GM12872 (cell line): ENCODE measurements at regions not wholly inside any gene's neighbourhood (a gene's known extent, or its start where the extent isn't known, plus 50 kb on each side); places are given as distances from the start of the nearest gene placed in this dataset.

Experiments
- TF ChIP-seq, protein P1 (sequence below): IDR thresholded peaks from 3 replicates; pipeline ENCODE4 v1.5.1; 2011; ENCODE audit warnings: low read depth, mild to moderate bottlenecking, low read length, moderate library complexity; ENCODE audit not compliant: insufficient read depth

GRCh38 chr6:15977050-15977449 lies 151.8 kb upstream of the MYLIP start:
- TF ChIP-seq, protein P1, sequence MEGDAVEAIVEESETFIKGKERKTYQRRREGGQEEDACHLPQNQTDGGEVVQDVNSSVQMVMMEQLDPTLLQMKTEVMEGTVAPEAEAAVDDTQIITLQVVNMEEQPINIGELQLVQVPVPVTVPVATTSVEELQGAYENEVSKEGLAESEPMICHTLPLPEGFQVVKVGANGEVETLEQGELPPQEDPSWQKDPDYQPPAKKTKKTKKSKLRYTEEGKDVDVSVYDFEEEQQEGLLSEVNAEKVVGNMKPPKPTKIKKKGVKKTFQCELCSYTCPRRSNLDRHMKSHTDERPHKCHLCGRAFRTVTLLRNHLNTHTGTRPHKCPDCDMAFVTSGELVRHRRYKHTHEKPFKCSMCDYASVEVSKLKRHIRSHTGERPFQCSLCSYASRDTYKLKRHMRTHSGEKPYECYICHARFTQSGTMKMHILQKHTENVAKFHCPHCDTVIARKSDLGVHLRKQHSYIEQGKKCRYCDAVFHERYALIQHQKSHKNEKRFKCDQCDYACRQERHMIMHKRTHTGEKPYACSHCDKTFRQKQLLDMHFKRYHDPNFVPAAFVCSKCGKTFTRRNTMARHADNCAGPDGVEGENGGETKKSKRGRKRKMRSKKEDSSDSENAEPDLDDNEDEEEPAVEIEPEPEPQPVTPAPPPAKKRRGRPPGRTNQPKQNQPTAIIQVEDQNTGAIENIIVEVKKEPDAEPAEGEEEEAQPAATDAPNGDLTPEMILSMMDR, result no peak

DNA sequence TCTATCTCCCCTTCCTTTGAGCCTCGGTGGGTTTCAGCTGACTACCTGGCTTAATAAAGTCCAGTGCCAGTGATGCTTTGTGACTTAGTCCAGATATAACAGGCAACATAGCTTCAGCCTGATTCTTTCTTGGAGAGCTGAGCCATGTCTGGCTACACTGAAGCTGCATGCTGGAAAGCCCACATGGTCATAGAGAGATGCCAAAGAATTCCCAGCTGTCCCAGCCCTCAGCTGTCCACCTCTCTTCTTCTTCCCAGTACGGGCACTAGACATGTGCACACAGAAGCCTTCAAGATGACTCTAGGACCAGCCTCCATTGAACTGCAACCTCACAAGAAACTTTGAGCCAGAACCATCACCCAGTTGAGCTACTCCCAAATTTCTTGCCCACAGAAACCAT lies 154.1 kb upstream of the MYLIP start:
- TF ChIP-seq, protein P1, result no peak

DNA sequence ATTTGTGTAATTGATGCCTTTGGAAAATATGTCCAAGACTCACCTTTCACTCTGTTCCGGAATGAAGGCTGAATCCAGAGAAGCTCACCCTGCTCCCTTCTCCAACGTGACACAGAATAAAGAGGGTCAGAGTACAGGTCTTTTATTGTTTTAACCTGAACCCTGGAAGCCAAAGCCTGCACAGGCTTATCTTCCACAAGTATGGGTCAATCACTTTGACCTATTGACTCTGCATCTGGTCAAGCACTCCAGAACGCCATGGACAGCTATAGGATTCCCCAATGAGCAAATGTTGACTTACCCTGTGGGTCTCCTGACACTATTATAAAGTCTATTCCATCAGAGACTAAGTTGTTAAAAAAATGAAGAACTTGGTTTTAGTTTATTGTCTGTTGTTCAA lies 158.4 kb upstream of the MYLIP start:
- TF ChIP-seq, protein P1, result no peak

DNA sequence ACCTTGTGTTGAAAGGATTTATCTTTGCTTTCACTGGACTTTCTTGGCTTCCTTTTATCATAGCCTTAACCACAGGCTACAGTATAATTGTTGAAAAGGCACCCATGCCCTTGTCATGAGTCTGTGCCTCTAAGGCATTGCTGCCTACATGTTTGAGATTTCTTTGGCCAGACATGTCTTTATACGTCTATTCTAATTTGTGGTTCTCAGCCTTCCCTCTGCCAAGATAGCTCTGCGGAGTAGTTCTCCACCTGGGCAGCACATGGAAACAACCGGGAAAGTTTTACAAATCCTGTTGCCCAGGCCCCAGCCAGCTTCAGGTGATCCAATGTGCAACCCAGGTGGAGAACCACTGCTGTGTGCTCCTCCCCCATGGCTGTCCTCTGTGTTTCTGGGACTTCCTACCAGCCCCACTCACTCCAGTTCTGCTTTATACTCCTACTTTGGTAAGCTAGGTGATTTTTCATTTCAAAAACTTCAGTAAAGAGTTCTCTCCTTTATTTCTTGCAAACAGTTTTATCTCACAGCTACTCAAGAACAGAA lies 159.6 kb upstream of the MYLIP start:
- TF ChIP-seq, protein P1, result no peak

DNA sequence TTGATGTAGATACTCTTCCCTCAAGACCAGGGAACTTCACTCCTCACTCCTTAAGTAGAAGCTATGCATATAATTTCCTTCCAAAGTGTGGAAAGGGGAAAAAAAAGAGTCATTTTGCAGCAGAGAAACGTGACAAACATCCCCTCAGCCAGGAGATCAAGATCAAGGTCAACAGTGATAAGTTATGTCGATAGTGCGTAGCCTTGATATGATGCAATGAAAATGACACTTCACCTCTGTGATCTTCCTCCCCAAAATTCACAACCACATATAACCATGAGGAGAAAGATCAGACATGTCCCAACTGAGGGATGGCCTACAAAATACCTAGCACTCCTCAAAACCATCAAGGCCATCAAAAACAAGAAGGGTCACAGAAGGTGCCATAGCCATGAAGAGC lies 160.4 kb upstream of the MYLIP start:
- TF ChIP-seq, protein P1, result no peak

DNA sequence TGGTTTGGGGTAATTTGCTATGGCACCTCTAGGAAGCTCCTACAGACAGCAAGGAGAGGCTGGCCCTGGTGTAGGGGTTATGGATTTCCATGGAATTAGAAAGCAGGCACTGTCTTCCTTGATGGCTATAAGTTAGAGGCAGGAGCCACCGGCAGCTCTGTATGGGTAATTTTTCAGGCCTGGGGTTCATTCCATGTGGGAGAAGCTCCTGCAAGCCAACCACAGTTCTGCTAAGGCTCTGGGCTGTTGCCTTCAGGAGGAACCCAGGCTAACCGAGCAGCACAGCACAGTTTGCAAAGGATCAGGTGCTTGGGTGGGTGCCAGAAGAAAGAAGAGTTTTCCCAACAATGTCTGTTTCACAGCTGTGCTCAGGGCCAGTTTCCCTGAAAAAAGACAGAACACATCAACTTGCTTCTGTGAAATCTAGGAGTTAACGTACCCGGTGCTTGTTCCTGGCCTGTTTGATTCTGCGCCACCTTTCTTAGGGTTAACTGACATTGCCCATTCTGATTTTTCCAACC lies 162.8 kb upstream of the MYLIP start:
- TF ChIP-seq, protein P1, result no peak

- TF ChIP-seq, protein P1, result no peak
These were observed 166.5 kb upstream of the MYLIP start for GRCh38 chr6:15962449-15962764.
